Forelimb muscle (tissue), 1 donor: ENCODE measurements at regions not wholly inside any gene's neighbourhood (a gene's known extent, or its start where the extent isn't known, plus 50 kb on each side); places are given as distances from the start of the nearest gene placed in this dataset.

Experiments used
- DNase-seq: peaks from one replicate; pipeline ENCODE4 v3.0.0-alpha.2; 2013; ENCODE audit warnings: low read depth

- DNase-seq = no peak
Observed at GRCh38 chr21:22395965-22396364, 1397.8 kb downstream of the NCAM2 start.

GRCh38 chr21:22399681-22400514 is 1401.7 kb downstream of the NCAM2 start:
- DNase-seq = no peak

GRCh38 chr21:22409571-22409970 is 1411.4 kb downstream of the NCAM2 start:
- DNase-seq = no peak

- DNase-seq = no peak
Observed at GRCh38 chr21:22416555-22416954, 1418.3 kb downstream of the NCAM2 start.

- no peak for DNase-seq
Observed at GRCh38 chr21:22421416-22422180, 1423.4 kb downstream of the NCAM2 start.

- no peak for DNase-seq
Observed at GRCh38 chr21:22438428-22439086, 1440.3 kb downstream of the NCAM2 start.

- DNase-seq = no peak
Observed at GRCh38 chr21:22444990-22445389, 1446.8 kb downstream of the NCAM2 start.

- DNase-seq = no peak
Observed at GRCh38 chr21:22450507-22450906, 1452.3 kb downstream of the NCAM2 start.

- no peak for DNase-seq
Observed at GRCh38 chr21:22456241-22456640, 1458.0 kb downstream of the NCAM2 start.

- no peak for DNase-seq
Observed at GRCh38 chr21:22468893-22469292, 1470.7 kb downstream of the NCAM2 start.

- DNase-seq = no peak
Observed at GRCh38 chr21:22474403-22474802, 1476.2 kb downstream of the NCAM2 start.

GRCh38 chr21:22476214-22476613 is 1478.0 kb downstream of the NCAM2 start:
- no peak for DNase-seq

GRCh38 chr21:22476726-22477646 is 1478.8 kb downstream of the NCAM2 start:
- DNase-seq = no peak

GRCh38 chr21:22490049-22490448 is 1491.8 kb downstream of the NCAM2 start:
- DNase-seq = no peak

GRCh38 chr21:22516230-22516629 is 1518.0 kb downstream of the NCAM2 start:
- no peak for DNase-seq

GRCh38 chr21:22535630-22536029 is 1537.4 kb downstream of the NCAM2 start:
- no peak for DNase-seq

GRCh38 chr21:22536509-22536908 is 1538.3 kb downstream of the NCAM2 start:
- no peak for DNase-seq

GRCh38 chr21:22544747-22545146 is 1546.5 kb downstream of the NCAM2 start:
- no peak for DNase-seq

- no peak for DNase-seq
Observed at GRCh38 chr21:22552390-22552789, 1554.2 kb downstream of the NCAM2 start.

GRCh38 chr21:22554690-22555316 is 1556.6 kb downstream of the NCAM2 start:
- no peak for DNase-seq

- DNase-seq = no peak
Observed at GRCh38 chr21:22556829-22557228, 1558.6 kb downstream of the NCAM2 start.
